Transverse colon (tissue), 4 donors: ENCODE measurements at regions not wholly inside any gene's neighbourhood (a gene's known extent, or its start where the extent isn't known, plus 50 kb on each side); places are given as distances from the start of the nearest gene placed in this dataset.

Experiments
- DNase-seq: peaks from one replicate; pipeline ENCODE4 v3.0.0-alpha.2; 2019
- H3K27ac ChIP-seq, 4 donors: fragments of 200-600 bp; sonication (generic); 2 replicates each; pipeline ENCODE4 v1.5.1; 2016 to 2018; ENCODE audit warnings: inconsistent platforms in 4 of 4
- H3K27me3 ChIP-seq: fragments of 200-600 bp; sonication (generic); 2 replicates; pipeline ENCODE4 v1.5.1; 2017; ENCODE audit warnings: inconsistent platforms
- H3K36me3 ChIP-seq, 4 donors: fragments of 200-600 bp; sonication (generic); 2 replicates each; pipeline ENCODE4 v1.5.1; 2017 to 2019; ENCODE audit warnings: inconsistent platforms in 4 of 4
- H3K4me1 ChIP-seq, 4 donors: fragments of 200-600 bp; sonication (generic); 2 replicates each; pipeline ENCODE4 v1.5.1; 2017 to 2020; ENCODE audit warnings: inconsistent platforms in 4 of 4
- H3K4me3 ChIP-seq, 4 donors: fragments of 200-600 bp; sonication (generic); 1 replicate in 1 of 4; 2 replicates in 3 of 4; pipeline versions ENCODE4 v1.5.1 to v1.6.1; 2017 to 2019; ENCODE audit warnings: inconsistent platforms in 4 of 4
- H3K9me3 ChIP-seq, 2 donors: fragments of 200-600 bp; sonication (generic); 2 replicates each; pipeline ENCODE4 v1.5.1; 2017 to 2019; ENCODE audit warnings: inconsistent platforms in 2 of 2
- CTCF ChIP-seq, 5 experiments: fragments of 200-600 bp in 3 of 5; fragments of 450-650 bp in 2 of 5; sonication (generic) in 3 of 5; IDR thresholded peaks; 1 replicate in 2 of 5; 2 replicates in 3 of 5; pipeline ENCODE4 v1.5.1; 2016 to 2017; ENCODE audit warnings: antibody characterized with exemption in 5 of 5, inconsistent platforms in 3 of 5, mild to moderate bottlenecking in 2 of 5, moderate library complexity in 1 of 5
- EP300 ChIP-seq: sonication (generic); formaldehyde crosslinking; IDR thresholded peaks from one replicate; pipeline ENCODE4 v1.6.1; 2017; ENCODE audit warnings: antibody characterized with exemption, low read depth
- POLR2A ChIP-seq: fragments of 450-650 bp; IDR thresholded peaks from one replicate; pipeline ENCODE4 v1.6.1; 2016; ENCODE audit warnings: antibody characterized with exemption, mild to moderate bottlenecking, moderate library complexity
- POLR2AphosphoS5 ChIP-seq, 3 donors: sonication (generic); formaldehyde crosslinking; IDR thresholded peaks; one replicate each; pipeline ENCODE4 v1.6.1; 2016; ENCODE audit warnings: antibody characterized with exemption in 3 of 3
- WGBS, 2 donors: methylation state at CpG; one replicate each; pipeline ENCODE4 v1.1.5; 2018; ENCODE audit warnings: low coverage in 1 of 2; 5-methylcytosine and 5-hydroxymethylcytosine counted together
- in situ Hi-C, 4 donors: fragments of 200-750 bp; cut with MboI; loops; one replicate each; pipeline versions ENCODE4 v1.15.0 to v1.15.1; 2017; ENCODE audit warnings: low sequenced_read_pairs in 3 of 4, low pct_ligation_motif_present in 1 of 4, low pct_unique_long_range_greater_than_20kb in 1 of 4
- intact Hi-C: fragments of 100-400 bp; cut with DNase I; formaldehyde crosslinking; loops from one replicate; pipeline ENCODE4 v1.15.1; 2023; ENCODE audit warnings: low total_unique reads

- intact Hi-C loops = no loop called here
- Histone ChIP-seq H3K4me3 (no peak overlapping the region), H3K9me3 (no peaks in the 10 kb centered on the region), H3K4me1 (no peaks in the 10 kb centered on the region), H3K27me3 (no peaks in the 10 kb centered on the region), H3K36me3 (no peaks in the 10 kb centered on the region), H3K27ac (no peak overlapping the region)
- 30 to 58% methylated on average over 2 to 3 of the region's 3 CpGs for WGBS, 2 donors
- DNase-seq = no peak
- TF ChIP-seq CTCF (IDR thresholded peaks at IDR 0.05) (no peak), EP300 (no peak), POLR2A (no peak), POLR2AphosphoS5 (IDR thresholded peaks at IDR 0.05) (no peak)
- in situ Hi-C loops = no loop called here
Observed at GRCh38 chr12:4203772-4204376, 69.7 kb upstream of the CCND2 start.

GRCh38 chr12:4202918-4203317 lies 70.6 kb upstream of the CCND2 start:
- H3K36me3 ChIP-seq = no peaks in the 10 kb centered on the region
- intact Hi-C loops = no loop called here
- TF ChIP-seq CTCF (IDR thresholded peaks at IDR 0.05) (no peak), POLR2A (no peak), EP300 (no peak), POLR2AphosphoS5 (IDR thresholded peaks at IDR 0.05) (no peak)
- H3K4me1 ChIP-seq = no peaks in the 10 kb centered on the region
- no peaks in the 10 kb centered on the region for H3K27me3 ChIP-seq
- WGBS, 2 donors = 67 to 83% methylated on average over 5 of the region's 5 CpGs
- in situ Hi-C loops = no loop called here
- no peaks in the 10 kb centered on the region for H3K9me3 ChIP-seq
- DNase-seq = no peak
- H3K4me3 ChIP-seq = no peak overlapping the region
- H3K27ac ChIP-seq = no peak overlapping the region

- H3K36me3 ChIP-seq = no peaks in the 10 kb centered on the region
- H3K27me3 ChIP-seq = no peaks in the 10 kb centered on the region
- H3K4me3 ChIP-seq = no peak overlapping the region
- no peak for DNase-seq
- in situ Hi-C loops (no loop called here), intact Hi-C loops (no loop called here)
- no peak for TF ChIP-seq EP300
- no peak for TF ChIP-seq POLR2AphosphoS5 (IDR thresholded peaks at IDR 0.05)
- TF ChIP-seq CTCF (IDR thresholded peaks at IDR 0.05) = no peak
- TF ChIP-seq POLR2A = no peak
- H3K4me1 ChIP-seq = no peaks in the 10 kb centered on the region
- no peaks in the 10 kb centered on the region for H3K9me3 ChIP-seq
- no peak overlapping the region for H3K27ac ChIP-seq
- WGBS, 2 donors = 69 to 73% methylated on average over 5 to 7 of the region's 7 CpGs
Observed at GRCh38 chr12:4202487-4202886, 71.1 kb upstream of the CCND2 start.

- H3K27ac ChIP-seq = no peak overlapping the region
- TF ChIP-seq POLR2A (no peak), CTCF (IDR thresholded peaks at IDR 0.05) (no peak), POLR2AphosphoS5 (IDR thresholded peaks at IDR 0.05) (no peak), EP300 (no peak)
- WGBS, 2 donors = 87% methylated on average over 13 of the region's 13 CpGs; no CpG with 5 or more reads in 1 of the 2 donors
- H3K9me3 ChIP-seq = no peaks in the 10 kb centered on the region
- intact Hi-C loops (no loop called here), in situ Hi-C loops (no loop called here)
- H3K4me1 ChIP-seq = no peaks in the 10 kb centered on the region
- H3K36me3 ChIP-seq = no peaks in the 10 kb centered on the region
- no peak overlapping the region for H3K4me3 ChIP-seq
- H3K27me3 ChIP-seq = no peaks in the 10 kb centered on the region
- no peak for DNase-seq
Observed at GRCh38 chr12:4201333-4202100, 72.0 kb upstream of the CCND2 start.
